ENCODE measurements at regions not wholly inside any gene's neighbourhood (a gene's known extent, or its start where the extent isn't known, plus 50 kb on each side); places are given as distances from the start of the nearest gene placed in this dataset.

GRCh38 chr2:5826979-5827655 is 134.9 kb downstream of the SOX11 start:
- no peak overlapping the region for H3K4ac ChIP-seq (replicated peaks; ENCODE audit: insufficient read length, low read depth, low read length)
- H2BK12ac ChIP-seq (ENCODE audit: low read depth, low read length) = no peak overlapping the region
- H3K27me3 ChIP-seq (replicated peaks in 1 of 4; ENCODE audit: control insufficient read depth in 3 of 4, extremely low read depth in 1 of 4, insufficient read depth in 3 of 4, low read length in 3 of 4) = no peaks in the 10 kb centered on the region
- no peaks in the 10 kb centered on the region for H3K23me2 ChIP-seq (ENCODE audit: low read depth, low read length)
- no peak overlapping the region for H3K9ac ChIP-seq (replicated peaks in 1 of 4; ENCODE audit: extremely low read depth in 1 of 4, low read depth in 3 of 4, low read length in 3 of 4)
- H3K79me1 ChIP-seq (ENCODE audit: low read depth, low read length) = no peaks in the 10 kb centered on the region
- ChIA-PET POLR2A (ENCODE audit: partially characterized antibody) (no interaction called here), CTCF (ENCODE audit: partially characterized antibody) (no interaction called here)
- H2BK120ac ChIP-seq (replicated peaks; ENCODE audit: low read depth, low read length) = no peak overlapping the region
- FAIRE-seq (no peak), DNase-seq (ENCODE audit: low read depth in 1 of 2, low spot score in 2 of 2) (no peak)
- no peak overlapping the region for H3K18ac ChIP-seq (ENCODE audit: extremely low read depth, low read length)
- no peak overlapping the region for H2BK20ac ChIP-seq (ENCODE audit: low read length)
- H4K8ac ChIP-seq (ENCODE audit: extremely low read depth, insufficient read depth, low read length) = no peak overlapping the region
- no peak overlapping the region for H2BK5ac ChIP-seq (ENCODE audit: low read depth, low read length)
- no peak overlapping the region for H4K91ac ChIP-seq (replicated peaks; ENCODE audit: insufficient read length, low read length)
- H3K36me3 ChIP-seq (ENCODE audit: control insufficient read depth in 2 of 4, insufficient read depth in 4 of 4, low read length in 3 of 4) = peaks cover 0 to 4% (median 0%) of the 10 kb centered on the region in 4 experiments; a peak in 1 of 8 replicates
- H3K9me3 ChIP-seq (ENCODE audit: insufficient read depth in 2 of 2, low read depth in 1 of 2, low read length in 1 of 2) = peaks cover 10 to 11% of the 10 kb centered on the region in 2 experiments
- no peak overlapping the region for H3K23ac ChIP-seq (ENCODE audit: insufficient read length)
- H3K14ac ChIP-seq (ENCODE audit: insufficient read length) = no peak overlapping the region
- H4K20me1 ChIP-seq (replicated peaks in 1 of 2; ENCODE audit: control insufficient read depth in 1 of 2, insufficient read depth in 2 of 2, low read length in 2 of 2) = no peaks in the 10 kb centered on the region
- no peak overlapping the region for H2BK15ac ChIP-seq (ENCODE audit: low read length)
- H3K4me2 ChIP-seq (ENCODE audit: insufficient read depth in 1 of 2, low read depth in 2 of 2, low read length in 2 of 2) = no peak overlapping the region
- H2AFZ ChIP-seq (ENCODE audit: low read length) = no peak overlapping the region
- no peaks in the 10 kb centered on the region for H3K4me1 ChIP-seq (replicated peaks in 1 of 4; ENCODE audit: control insufficient read depth in 3 of 4, insufficient read depth in 4 of 4, low read length in 3 of 4)
- no peak for TF ChIP-seq HDAC2 (IDR thresholded peaks at IDR 0.05; ENCODE audit: borderline replicate concordance in 1 of 2, low read depth in 2 of 2, low read length in 2 of 2)
- no peak for TF ChIP-seq FOSL1 (IDR thresholded peaks at IDR 0.05; ENCODE audit: insufficient read depth, low read depth, low read length)
- TF ChIP-seq PHF8 (conservative IDR thresholded peaks at IDR 0.05; ENCODE audit: low read depth, low read length) = no peak
- TF ChIP-seq TEAD4 (IDR thresholded peaks at IDR 0.05; ENCODE audit: low read depth, low read length) = no peak
- no peak for TF ChIP-seq JUN (IDR thresholded peaks at IDR 0.05; ENCODE audit: low read depth, low read length)
- no peak for TF ChIP-seq POU5F1 (IDR thresholded peaks at IDR 0.05; ENCODE audit: low read depth, low read length)
- no peak for TF ChIP-seq NRF1 (IDR thresholded peaks at IDR 0.05; ENCODE audit: low read depth, low read length)
- TF ChIP-seq GABPA (IDR thresholded peaks at IDR 0.05; ENCODE audit: borderline replicate concordance, insufficient read depth, low read length) = no peak
- TF ChIP-seq HDAC6 (IDR thresholded peaks at IDR 0.05; ENCODE audit: low read depth, low read length) = no peak
- no peak for TF ChIP-seq MAFK (IDR thresholded peaks at IDR 0.05; ENCODE audit: low read depth, low read length)
- no peak overlapping the region for H3K56ac ChIP-seq (replicated peaks; ENCODE audit: insufficient read length, low read depth, low read length)
- WGBS, 2 experiments (ENCODE audit: extremely low coverage in 1 of 2, insufficient coverage in 1 of 2, insufficient read length in 1 of 2, insufficient replicate concordance in 2 of 2, low coverage in 1 of 2, low lambda C conversion rate in 2 of 2, missing lambda C conversion rate in 1 of 2) = 89% methylated on average over 5 of the region's 5 CpGs; no CpG with 5 or more reads in 1 of the 2 experiments
- no peak overlapping the region for H3K4me3 ChIP-seq (ENCODE audit: extremely low read depth in 1 of 4, insufficient read depth in 2 of 4, low read depth in 3 of 4, low read length in 4 of 4)
- no peaks in the 10 kb centered on the region for H3K79me2 ChIP-seq (ENCODE audit: control insufficient read depth in 1 of 2, insufficient read depth in 2 of 2, low read length in 2 of 2)
- no peak overlapping the region for H3K27ac ChIP-seq (ENCODE audit: low read depth, low read length)
- no peak overlapping the region for H4K5ac ChIP-seq (ENCODE audit: insufficient read length, low read depth, low read length)
- no peak overlapping the region for H2AK5ac ChIP-seq (ENCODE audit: low read depth, low read length)

All from H1 (cell line).